Endothelial cell of umbilical vein (primary cell): ENCODE measurements at regions not wholly inside any gene's neighbourhood (a gene's known extent, or its start where the extent isn't known, plus 50 kb on each side); places are given as distances from the start of the nearest gene placed in this dataset.

Experiments used
- BruUV-seq: library from RNA; stranded (reverse); fragments of 400-500 nt; replicated peaks from 2 replicates; lab custom pipeline; 2021; lab: Mats Ljungman, UMichigan
- CTCF ChIA-PET: fragments of 300-600, 350-600 bp; sonication (Branson Sonifier 250); formaldehyde crosslinking; loops from one replicate; lab custom pipeline; 2021; ENCODE audit warnings: antibody characterized with exemption, inconsistent platforms; lab: Charles Lee
- POLR2A ChIA-PET: fragments of 300-600, 350-600 bp; sonication (Branson Sonifier 250); formaldehyde crosslinking; loops from one replicate; lab custom pipeline; 2021; ENCODE audit warnings: antibody characterized with exemption, inconsistent platforms; lab: Charles Lee
- DNase-seq: peaks from one replicate; pipeline ENCODE4 v3.0.0-alpha.2; 2011; ENCODE audit warnings: low read depth, low spot score
- FAIRE-seq: peaks from 2 replicates; lab custom pipeline; 2011; peaks lifted over from hg19 to GRCh38; lab: Jason Lieb, UNC
- H2AFZ ChIP-seq: 2 replicates; pipeline ENCODE4 v1.6.0; 2012; ENCODE audit warnings: low read depth, low read length, control low read depth, inconsistent platforms
- H3K27ac ChIP-seq: 2 replicates; pipeline ENCODE4 v1.5.1; 2011; ENCODE audit warnings: low read depth, mild to moderate bottlenecking, control low read depth, low read length, moderate library complexity; ENCODE audit not compliant: insufficient read depth
- H3K27me3 ChIP-seq, 2 experiments: 2 replicates each; pipeline versions ENCODE4 v1.6.0 to v1.6.1; 2011; ENCODE audit warnings: low read length in 2 of 2, mixed read lengths in 1 of 2; ENCODE audit not compliant: control insufficient read depth in 2 of 2, insufficient read depth in 2 of 2
- H3K36me3 ChIP-seq, 2 experiments: 2 replicates in 1 of 2; 3 replicates in 1 of 2; pipeline ENCODE4 v1.5.1; 2011; ENCODE audit warnings: low read length in 2 of 2, mild to moderate bottlenecking in 1 of 2, moderate library complexity in 1 of 2; ENCODE audit not compliant: control insufficient read depth in 2 of 2, insufficient read depth in 2 of 2; ENCODE audit errors: extremely low read depth in 1 of 2
- H3K4me1 ChIP-seq: 3 replicates; pipeline ENCODE4 v1.5.1; 2011; ENCODE audit warnings: mild to moderate bottlenecking, low read length; ENCODE audit not compliant: control insufficient read depth, insufficient read depth; ENCODE audit errors: extremely low read depth
- H3K4me2 ChIP-seq: 2 replicates; pipeline ENCODE4 v1.6.1; 2011; ENCODE audit warnings: low read length, control low read depth, mixed read lengths; ENCODE audit not compliant: insufficient read depth
- H3K4me3 ChIP-seq, 3 experiments: fragments of 200-600 bp in 1 of 3; sonication (generic), shearing (Covaris generic) in 1 of 3; replicated peaks in 1 of 3; 2 replicates each; pipeline ENCODE4 v1.5.1; 2011 to 2016; ENCODE audit warnings: control low read depth in 3 of 3, low read length in 3 of 3, mild to moderate bottlenecking in 2 of 3, inconsistent platforms in 1 of 3, low read depth in 1 of 3, moderate library complexity in 1 of 3; ENCODE audit not compliant: insufficient read depth in 1 of 3
- H3K79me2 ChIP-seq: 2 replicates; pipeline ENCODE4 v1.6.0; 2012; ENCODE audit warnings: low read length, inconsistent platforms; ENCODE audit not compliant: control insufficient read depth, insufficient read depth
- H3K9ac ChIP-seq: replicated peaks from 2 replicates; pipeline ENCODE3; 2011; ENCODE audit warnings: low read length, control low read depth; ENCODE audit not compliant: insufficient read depth; ENCODE audit errors: extremely low read depth
- H3K9me1 ChIP-seq: replicated peaks from 3 replicates; pipeline ENCODE4 v1.6.0; 2011; ENCODE audit warnings: mild to moderate bottlenecking, low read length; ENCODE audit not compliant: control insufficient read depth, insufficient read depth; ENCODE audit errors: extremely low read depth
- H3K9me3 ChIP-seq: replicated peaks from 2 replicates; pipeline ENCODE4 v1.5.1; 2012; ENCODE audit warnings: low read length, inconsistent platforms; ENCODE audit not compliant: control insufficient read depth, insufficient read depth
- H4K20me1 ChIP-seq: replicated peaks from 2 replicates; pipeline ENCODE3; 2011; ENCODE audit warnings: mild to moderate bottlenecking, low read length; ENCODE audit not compliant: control insufficient read depth, insufficient read depth; ENCODE audit errors: extremely low read depth
- EZH2 ChIP-seq: IDR thresholded peaks from 2 replicates; pipeline ENCODE4 v1.6.1; 2012; ENCODE audit warnings: borderline replicate concordance, low read depth, mild to moderate bottlenecking, moderate library complexity, low read length, inconsistent platforms; ENCODE audit not compliant: severe bottlenecking
- FOS ChIP-seq: IDR thresholded peaks from 2 replicates; pipeline ENCODE4 v1.6.1; 2011; ENCODE audit warnings: mild to moderate bottlenecking, low read length, moderate library complexity, borderline replicate concordance; ENCODE audit not compliant: insufficient read depth
- GATA2 ChIP-seq: IDR thresholded peaks from 2 replicates; pipeline ENCODE4 v1.7.0; 2011; ENCODE audit warnings: low read depth, mild to moderate bottlenecking, moderate library complexity, mixed read lengths, low read length; ENCODE audit not compliant: insufficient read length, insufficient read depth
- JUN ChIP-seq: IDR thresholded peaks from 2 replicates; pipeline ENCODE4 v1.6.1; 2011; ENCODE audit warnings: borderline replicate concordance, low read depth; ENCODE audit not compliant: insufficient read length, insufficient read depth
- MAX ChIP-seq: IDR thresholded peaks from 2 replicates; pipeline ENCODE4 v1.6.1; 2011; ENCODE audit not compliant: insufficient read depth, insufficient read length
- MYC ChIP-seq: IDR thresholded peaks from one replicate; pipeline ENCODE4 v1.6.1; 2011; ENCODE audit warnings: mild to moderate bottlenecking, low read depth, low read length
- POLR2A ChIP-seq: IDR thresholded peaks from 2 replicates; pipeline ENCODE4 v1.6.1; 2012; ENCODE audit warnings: low read depth, mild to moderate bottlenecking, control low read depth, low read length
- POLR2AphosphoS5 ChIP-seq: IDR thresholded peaks from 2 replicates; pipeline ENCODE4 v1.6.1; 2012; ENCODE audit warnings: low read depth, mild to moderate bottlenecking, control low read depth, low read length, moderate library complexity; ENCODE audit not compliant: insufficient read depth
- dilution Hi-C: fragments of 300-500 bp; cut with MboI; formaldehyde crosslinking; loops from one replicate; pipeline ENCODE4 v1.15.0; 2019; ENCODE audit warnings: low sequenced_read_pairs; ENCODE audit not compliant: extremely low pct_ligation_motif_present
- intact Hi-C: fragments of 100-400 bp; cut with micrococcal nuclease; formaldehyde crosslinking; loops from one replicate; pipeline ENCODE4 v1.10.0; 2022
- TF ChIP-seq, protein P1 (sequence below), 2 donors: IDR thresholded peaks; 1 replicate in 1 of 2; 2 replicates in 1 of 2; pipeline ENCODE4 v1.5.1; 2011; ENCODE audit warnings: low read length in 2 of 2, mild to moderate bottlenecking in 2 of 2, moderate library complexity in 2 of 2, control low read depth in 1 of 2, inconsistent platforms in 1 of 2, low read depth in 1 of 2; ENCODE audit not compliant: insufficient read depth in 1 of 2; ENCODE audit errors: extremely low read depth in 1 of 2

DNA sequence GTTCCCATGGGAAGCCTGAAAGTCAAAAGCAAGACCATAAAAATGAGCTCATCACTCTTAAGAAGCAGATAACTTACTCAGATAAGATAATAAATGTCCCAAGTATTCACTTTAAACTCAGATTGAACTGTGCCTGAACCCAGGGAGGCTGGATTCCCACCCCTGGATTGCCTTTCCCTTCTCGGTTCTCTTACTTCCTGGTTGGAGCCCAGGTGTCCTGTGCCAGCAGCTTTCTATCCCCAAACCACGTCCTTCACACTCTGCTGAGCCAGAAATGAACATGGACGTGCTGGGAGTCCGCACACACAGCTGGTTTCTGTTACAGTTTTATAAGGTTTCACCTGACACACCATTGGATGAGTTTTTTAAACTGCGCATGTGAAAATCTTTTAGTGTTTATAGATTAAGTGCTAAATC is 636.2 kb upstream of the IGFBP3 start:
- H3K4me2 ChIP-seq = no peak overlapping the region
- intact Hi-C loops = no loop called here
- H3K27me3 ChIP-seq = no peaks in the 10 kb centered on the region
- H3K79me2 ChIP-seq = no peaks in the 10 kb centered on the region
- H3K9ac ChIP-seq = no peak overlapping the region
- DNase-seq (no peak), FAIRE-seq (no peak)
- H3K4me1 ChIP-seq = peaks cover 5% of the 10 kb centered on the region
- POLR2A ChIA-PET = no interaction called here
- no peaks in the 10 kb centered on the region for H3K36me3 ChIP-seq
- no peaks in the 10 kb centered on the region for H3K9me3 ChIP-seq
- H3K27ac ChIP-seq = no peak overlapping the region
- no peak overlapping the region for H3K4me3 ChIP-seq
- BruUV-seq = no TSS peak
- CTCF ChIA-PET = interaction anchor here (1.0 kb wide), 2 partner anchors 11 to 18 kb away, joined by 3 to 4 read pairs; no protein-coding TSS in a partner anchor
- peak overlapping the region; percentile 10 for H2AFZ ChIP-seq
- dilution Hi-C loops = no loop called here
- no peaks in the 10 kb centered on the region for H3K9me1 ChIP-seq
- H4K20me1 ChIP-seq = no peaks in the 10 kb centered on the region
- TF ChIP-seq JUN (no peak), POLR2A (no peak), FOS (no peak)

DNA sequence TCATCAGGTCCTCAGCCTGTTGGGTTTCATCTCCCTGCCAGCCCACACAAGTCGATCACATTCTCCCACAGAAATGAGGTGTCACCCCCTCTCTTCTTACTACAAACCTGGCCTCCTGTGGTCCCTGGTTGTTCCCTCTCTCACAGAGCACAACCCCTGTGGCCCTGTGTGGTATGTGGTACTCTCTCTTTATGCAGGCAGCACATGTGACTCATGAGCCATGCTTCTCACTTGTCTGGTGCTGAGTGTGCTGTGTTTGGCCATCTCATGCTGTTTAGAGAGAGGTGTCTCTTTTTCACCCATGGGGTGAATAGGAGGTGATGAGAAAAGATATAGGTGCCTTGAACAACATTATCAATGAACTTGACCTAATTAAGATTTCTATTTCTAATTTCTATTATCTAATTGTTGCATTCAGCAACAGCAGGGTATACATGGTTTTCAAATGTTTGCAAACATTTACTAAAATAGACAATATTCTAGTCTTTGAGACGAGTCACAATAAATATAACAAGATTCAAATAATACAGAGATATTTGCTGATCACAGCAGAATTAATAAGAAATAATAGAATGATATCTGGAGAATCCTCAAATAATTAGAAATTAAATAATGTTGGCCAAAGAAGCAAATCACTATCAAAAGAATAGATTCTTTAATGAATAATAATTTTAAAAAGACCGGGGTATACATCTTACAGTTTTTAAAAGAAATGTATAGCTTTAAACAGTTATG is 633.8 kb upstream of the IGFBP3 start:
- Histone ChIP-seq H3K27me3 (no peaks in the 10 kb centered on the region), H3K79me2 (no peaks in the 10 kb centered on the region), H3K9me3 (no peaks in the 10 kb centered on the region), H3K9ac (no peak overlapping the region), H2AFZ (no peak overlapping the region), H3K36me3 (no peaks in the 10 kb centered on the region), H3K27ac (no peak overlapping the region), H3K4me1 (peaks cover 5% of the 10 kb centered on the region), H3K4me2 (no peak overlapping the region), H3K4me3 (no peak overlapping the region), H3K9me1 (no peaks in the 10 kb centered on the region), H4K20me1 (no peaks in the 10 kb centered on the region)
- ChIA-PET POLR2A (no interaction called here), CTCF (no interaction called here)
- no peak for DNase-seq
- FAIRE-seq = no peak
- intact Hi-C loops = no loop called here
- dilution Hi-C loops = no loop called here
- no TSS peak for BruUV-seq
- TF ChIP-seq JUN = no peak
- no peak for TF ChIP-seq EZH2
- no peak for TF ChIP-seq POLR2A
- TF ChIP-seq POLR2AphosphoS5 = no peak
- TF ChIP-seq MAX = no peak
- no peak for TF ChIP-seq MYC
- TF ChIP-seq FOS = no peak
- TF ChIP-seq, protein P1, sequence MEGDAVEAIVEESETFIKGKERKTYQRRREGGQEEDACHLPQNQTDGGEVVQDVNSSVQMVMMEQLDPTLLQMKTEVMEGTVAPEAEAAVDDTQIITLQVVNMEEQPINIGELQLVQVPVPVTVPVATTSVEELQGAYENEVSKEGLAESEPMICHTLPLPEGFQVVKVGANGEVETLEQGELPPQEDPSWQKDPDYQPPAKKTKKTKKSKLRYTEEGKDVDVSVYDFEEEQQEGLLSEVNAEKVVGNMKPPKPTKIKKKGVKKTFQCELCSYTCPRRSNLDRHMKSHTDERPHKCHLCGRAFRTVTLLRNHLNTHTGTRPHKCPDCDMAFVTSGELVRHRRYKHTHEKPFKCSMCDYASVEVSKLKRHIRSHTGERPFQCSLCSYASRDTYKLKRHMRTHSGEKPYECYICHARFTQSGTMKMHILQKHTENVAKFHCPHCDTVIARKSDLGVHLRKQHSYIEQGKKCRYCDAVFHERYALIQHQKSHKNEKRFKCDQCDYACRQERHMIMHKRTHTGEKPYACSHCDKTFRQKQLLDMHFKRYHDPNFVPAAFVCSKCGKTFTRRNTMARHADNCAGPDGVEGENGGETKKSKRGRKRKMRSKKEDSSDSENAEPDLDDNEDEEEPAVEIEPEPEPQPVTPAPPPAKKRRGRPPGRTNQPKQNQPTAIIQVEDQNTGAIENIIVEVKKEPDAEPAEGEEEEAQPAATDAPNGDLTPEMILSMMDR (IDR thresholded peaks at IDR 0.05; ENCODE audit: extremely low read depth in 1 of 2, insufficient read depth in 1 of 2, low read depth in 1 of 2, low read length in 2 of 2) = no peak
- TF ChIP-seq GATA2 = no peak
